ENCODE measurements at regions not wholly inside any gene's neighbourhood (a gene's known extent, or its start where the extent isn't known, plus 50 kb on each side); places are given as distances from the start of the nearest gene placed in this dataset.

- H3K4me3 ChIP-seq = no peak overlapping the region
- 50% methylated on average over 4 of the region's 4 CpGs for WGBS
- peaks cover 3% of the 10 kb centered on the region for H3K4me1 ChIP-seq
- no peak overlapping the region for H3K27ac ChIP-seq
- TF ChIP-seq CTCF (IDR thresholded peaks at IDR 0.05) (no peak), EP300 (IDR thresholded peaks at IDR 0.05) (no peak), POLR2A (IDR thresholded peaks at IDR 0.05) (no peak), POLR2AphosphoS5 (IDR thresholded peaks at IDR 0.05) (no peak)
- DNase-seq (ENCODE audit: low spot score in 2 of 2) = no peak
- no peaks in the 10 kb centered on the region for H3K27me3 ChIP-seq
- no peaks in the 10 kb centered on the region for H3K9me3 ChIP-seq
- no peaks in the 10 kb centered on the region for H3K36me3 ChIP-seq
Observed at GRCh38 chr18:24627644-24628315, 167.3 kb downstream of the HRH4 start.

GRCh38 chr18:24628326-24628725 is 167.9 kb downstream of the HRH4 start:
- WGBS = 56% methylated on average over 1 of the region's 1 CpG
- DNase-seq (ENCODE audit: low spot score in 2 of 2) = no peak
- Histone ChIP-seq H3K27ac (no peak overlapping the region), H3K4me3 (no peak overlapping the region), H3K9me3 (no peaks in the 10 kb centered on the region), H3K36me3 (no peaks in the 10 kb centered on the region), H3K27me3 (no peaks in the 10 kb centered on the region), H3K4me1 (peaks cover 3% of the 10 kb centered on the region)
- TF ChIP-seq EP300 (IDR thresholded peaks at IDR 0.05) (no peak), POLR2A (IDR thresholded peaks at IDR 0.05) (no peak), CTCF (IDR thresholded peaks at IDR 0.05) (no peak), POLR2AphosphoS5 (IDR thresholded peaks at IDR 0.05) (no peak)

DNA sequence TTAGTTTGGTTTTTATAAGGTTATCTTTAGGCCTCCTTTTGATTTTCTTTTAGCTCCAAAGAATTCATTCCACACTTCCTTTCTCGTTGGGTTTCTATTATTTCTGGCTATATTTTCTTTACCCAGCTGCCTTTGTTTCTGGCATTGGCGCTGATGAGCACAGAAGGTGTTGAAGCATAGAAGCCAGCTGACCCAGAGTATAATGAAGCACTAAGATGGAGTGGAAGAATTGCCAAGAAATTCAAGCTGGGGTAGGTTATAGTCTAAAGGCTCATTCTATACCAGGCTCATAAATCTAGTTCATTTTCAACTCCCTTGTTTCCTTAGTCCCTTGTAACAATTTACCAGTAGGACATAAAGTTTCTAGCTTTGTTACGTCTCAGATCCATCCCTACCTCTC is 169.5 kb downstream of the HRH4 start:
- Histone ChIP-seq H3K4me3 (no peak overlapping the region), H3K4me1 (peaks cover 3% of the 10 kb centered on the region), H3K27me3 (no peaks in the 10 kb centered on the region), H3K9me3 (no peaks in the 10 kb centered on the region), H3K27ac (no peak overlapping the region), H3K36me3 (no peaks in the 10 kb centered on the region)
- TF ChIP-seq CTCF (IDR thresholded peaks at IDR 0.05) (no peak), POLR2AphosphoS5 (IDR thresholded peaks at IDR 0.05) (no peak), EP300 (IDR thresholded peaks at IDR 0.05) (no peak), POLR2A (IDR thresholded peaks at IDR 0.05) (no peak)
- 58% methylated on average over 3 of the region's 3 CpGs for WGBS
- DNase-seq (ENCODE audit: low spot score in 2 of 2) = no peak

- H3K4me1 ChIP-seq = peaks cover 3% of the 10 kb centered on the region
- no peaks in the 10 kb centered on the region for H3K36me3 ChIP-seq
- WGBS = 73% methylated on average over 10 of the region's 10 CpGs
- no peaks in the 10 kb centered on the region for H3K9me3 ChIP-seq
- no peak for DNase-seq (ENCODE audit: low spot score in 2 of 2)
- H3K27ac ChIP-seq = no peak overlapping the region
- no peak overlapping the region for H3K4me3 ChIP-seq
- no peak for TF ChIP-seq POLR2A (IDR thresholded peaks at IDR 0.05)
- TF ChIP-seq CTCF (IDR thresholded peaks at IDR 0.05) = no peak
- TF ChIP-seq POLR2AphosphoS5 (IDR thresholded peaks at IDR 0.05) = no peak
- TF ChIP-seq EP300 (IDR thresholded peaks at IDR 0.05) = no peak
- no peaks in the 10 kb centered on the region for H3K27me3 ChIP-seq
Observed at GRCh38 chr18:24630346-24630880, 170.0 kb downstream of the HRH4 start.

- Histone ChIP-seq H3K4me1 (peaks cover 3% of the 10 kb centered on the region), H3K27ac (no peak overlapping the region), H3K36me3 (no peaks in the 10 kb centered on the region), H3K27me3 (no peaks in the 10 kb centered on the region), H3K9me3 (no peaks in the 10 kb centered on the region), H3K4me3 (no peak overlapping the region)
- TF ChIP-seq POLR2AphosphoS5 (IDR thresholded peaks at IDR 0.05) = no peak
- no peak for TF ChIP-seq POLR2A (IDR thresholded peaks at IDR 0.05)
- TF ChIP-seq CTCF (IDR thresholded peaks at IDR 0.05) = no peak
- TF ChIP-seq EP300 (IDR thresholded peaks at IDR 0.05) = no peak
- no peak for DNase-seq (ENCODE audit: low spot score in 2 of 2)
- 50% methylated on average over 21 of the region's 21 CpGs for WGBS
Observed at GRCh38 chr18:24631243-24632025, 171.0 kb downstream of the HRH4 start.

All from suprapubic skin (tissue), 4 donors.